ENCODE measurements at regions not wholly inside any gene's neighbourhood (a gene's known extent, or its start where the extent isn't known, plus 50 kb on each side); places are given as distances from the start of the nearest gene placed in this dataset.

DNA sequence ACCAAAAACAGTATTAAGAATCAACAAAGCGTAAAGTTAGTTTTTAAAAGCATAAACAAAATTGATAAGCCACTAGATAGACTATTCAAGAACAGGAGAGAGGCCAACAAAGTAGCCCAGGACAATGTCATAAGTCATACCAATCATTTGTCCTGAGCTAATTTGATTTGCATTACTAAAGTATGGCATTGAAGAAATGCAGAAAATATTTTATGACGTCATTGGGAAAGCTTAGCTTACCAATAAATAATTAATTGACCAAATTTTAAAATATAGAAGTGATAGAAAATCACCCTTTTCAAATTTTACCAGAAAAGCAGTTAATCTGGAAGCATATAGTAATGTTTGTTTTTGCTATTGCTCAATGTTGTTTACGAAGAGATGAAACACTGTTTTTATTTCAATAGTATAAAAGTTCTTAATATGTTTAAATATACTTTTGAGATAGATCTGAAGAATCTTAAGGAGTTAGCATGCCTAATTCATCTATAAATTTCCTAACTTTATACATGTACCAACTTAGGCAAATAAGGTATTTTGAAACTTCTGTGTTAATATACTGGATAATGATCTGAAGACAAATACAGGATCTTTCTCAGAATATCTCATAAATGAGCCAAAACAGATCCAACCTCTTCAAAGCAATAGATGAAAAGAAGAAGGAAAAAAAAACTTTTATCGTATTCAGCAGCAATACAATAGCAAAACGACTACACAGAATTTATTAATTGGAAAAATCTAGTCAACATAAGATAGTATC, 1118.5 kb downstream of the SLC16A7 start:
- H3K9me3 ChIP-seq (ENCODE audit: control insufficient read depth in 4 of 4, low read length in 3 of 4), result no peaks in the 10 kb centered on the region
- H3K27me3 ChIP-seq (ENCODE audit: control insufficient read depth in 4 of 4, insufficient read depth in 4 of 4, low read length in 3 of 4), result no peaks in the 10 kb centered on the region
- H3K9ac ChIP-seq (ENCODE audit: low read depth in 1 of 2, low read length in 2 of 2), result no peak overlapping the region
- TF ChIP-seq RAD21 (IDR thresholded peaks at IDR 0.05) (no peak), FOXA1 (IDR thresholded peaks at IDR 0.05) (no peak), GABPA (IDR thresholded peaks at IDR 0.05 in 1 of 2, conservative IDR thresholded peaks at IDR 0.05 in 1 of 2) (no peak), FOXA2 (IDR thresholded peaks at IDR 0.05) (no peak), SP1 (IDR thresholded peaks at IDR 0.05) (no peak), EGR1 (IDR thresholded peaks at IDR 0.05; ENCODE audit: low read depth in 2 of 2) (no peak), ZBTB33 (IDR thresholded peaks at IDR 0.05) (no peak), HNF4A (conservative IDR thresholded peaks at IDR 0.05) (no peak), TAF1 (conservative IDR thresholded peaks at IDR 0.05) (no peak), RXRA (IDR thresholded peaks at IDR 0.05) (no peak), YY1 (IDR thresholded peaks at IDR 0.05) (no peak), JUND (IDR thresholded peaks at IDR 0.05) (no peak), NR2F2 (IDR thresholded peaks at IDR 0.05) (no peak), HNF4G (IDR thresholded peaks at IDR 0.05) (no peak)
- TF ChIP-seq, protein P1, sequence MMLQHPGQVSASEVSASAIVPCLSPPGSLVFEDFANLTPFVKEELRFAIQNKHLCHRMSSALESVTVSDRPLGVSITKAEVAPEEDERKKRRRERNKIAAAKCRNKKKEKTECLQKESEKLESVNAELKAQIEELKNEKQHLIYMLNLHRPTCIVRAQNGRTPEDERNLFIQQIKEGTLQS (IDR thresholded peaks at IDR 0.05), result no peak
- TF ChIP-seq, protein P2, sequence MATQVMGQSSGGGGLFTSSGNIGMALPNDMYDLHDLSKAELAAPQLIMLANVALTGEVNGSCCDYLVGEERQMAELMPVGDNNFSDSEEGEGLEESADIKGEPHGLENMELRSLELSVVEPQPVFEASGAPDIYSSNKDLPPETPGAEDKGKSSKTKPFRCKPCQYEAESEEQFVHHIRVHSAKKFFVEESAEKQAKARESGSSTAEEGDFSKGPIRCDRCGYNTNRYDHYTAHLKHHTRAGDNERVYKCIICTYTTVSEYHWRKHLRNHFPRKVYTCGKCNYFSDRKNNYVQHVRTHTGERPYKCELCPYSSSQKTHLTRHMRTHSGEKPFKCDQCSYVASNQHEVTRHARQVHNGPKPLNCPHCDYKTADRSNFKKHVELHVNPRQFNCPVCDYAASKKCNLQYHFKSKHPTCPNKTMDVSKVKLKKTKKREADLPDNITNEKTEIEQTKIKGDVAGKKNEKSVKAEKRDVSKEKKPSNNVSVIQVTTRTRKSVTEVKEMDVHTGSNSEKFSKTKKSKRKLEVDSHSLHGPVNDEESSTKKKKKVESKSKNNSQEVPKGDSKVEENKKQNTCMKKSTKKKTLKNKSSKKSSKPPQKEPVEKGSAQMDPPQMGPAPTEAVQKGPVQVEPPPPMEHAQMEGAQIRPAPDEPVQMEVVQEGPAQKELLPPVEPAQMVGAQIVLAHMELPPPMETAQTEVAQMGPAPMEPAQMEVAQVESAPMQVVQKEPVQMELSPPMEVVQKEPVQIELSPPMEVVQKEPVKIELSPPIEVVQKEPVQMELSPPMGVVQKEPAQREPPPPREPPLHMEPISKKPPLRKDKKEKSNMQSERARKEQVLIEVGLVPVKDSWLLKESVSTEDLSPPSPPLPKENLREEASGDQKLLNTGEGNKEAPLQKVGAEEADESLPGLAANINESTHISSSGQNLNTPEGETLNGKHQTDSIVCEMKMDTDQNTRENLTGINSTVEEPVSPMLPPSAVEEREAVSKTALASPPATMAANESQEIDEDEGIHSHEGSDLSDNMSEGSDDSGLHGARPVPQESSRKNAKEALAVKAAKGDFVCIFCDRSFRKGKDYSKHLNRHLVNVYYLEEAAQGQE (IDR thresholded peaks at IDR 0.05), result no peak
- TF ChIP-seq, protein P3, sequence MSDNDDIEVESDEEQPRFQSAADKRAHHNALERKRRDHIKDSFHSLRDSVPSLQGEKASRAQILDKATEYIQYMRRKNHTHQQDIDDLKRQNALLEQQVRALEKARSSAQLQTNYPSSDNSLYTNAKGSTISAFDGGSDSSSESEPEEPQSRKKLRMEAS (IDR thresholded peaks at IDR 0.05), result no peak
- TF ChIP-seq, protein P4, sequence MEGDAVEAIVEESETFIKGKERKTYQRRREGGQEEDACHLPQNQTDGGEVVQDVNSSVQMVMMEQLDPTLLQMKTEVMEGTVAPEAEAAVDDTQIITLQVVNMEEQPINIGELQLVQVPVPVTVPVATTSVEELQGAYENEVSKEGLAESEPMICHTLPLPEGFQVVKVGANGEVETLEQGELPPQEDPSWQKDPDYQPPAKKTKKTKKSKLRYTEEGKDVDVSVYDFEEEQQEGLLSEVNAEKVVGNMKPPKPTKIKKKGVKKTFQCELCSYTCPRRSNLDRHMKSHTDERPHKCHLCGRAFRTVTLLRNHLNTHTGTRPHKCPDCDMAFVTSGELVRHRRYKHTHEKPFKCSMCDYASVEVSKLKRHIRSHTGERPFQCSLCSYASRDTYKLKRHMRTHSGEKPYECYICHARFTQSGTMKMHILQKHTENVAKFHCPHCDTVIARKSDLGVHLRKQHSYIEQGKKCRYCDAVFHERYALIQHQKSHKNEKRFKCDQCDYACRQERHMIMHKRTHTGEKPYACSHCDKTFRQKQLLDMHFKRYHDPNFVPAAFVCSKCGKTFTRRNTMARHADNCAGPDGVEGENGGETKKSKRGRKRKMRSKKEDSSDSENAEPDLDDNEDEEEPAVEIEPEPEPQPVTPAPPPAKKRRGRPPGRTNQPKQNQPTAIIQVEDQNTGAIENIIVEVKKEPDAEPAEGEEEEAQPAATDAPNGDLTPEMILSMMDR (IDR thresholded peaks at IDR 0.05; ENCODE audit: low read depth, low read length, missing input control), result no peak
- no peaks in the 10 kb centered on the region for H3K4me1 ChIP-seq (ENCODE audit: control insufficient read depth in 4 of 4, insufficient read depth in 4 of 4, low read length in 3 of 4)
- no peak for DNase-seq (ENCODE audit: low spot score)
- 70% methylated on average over 5 of the region's 5 CpGs for WGBS
- H3K27ac ChIP-seq (ENCODE audit: low read depth in 1 of 2, low read length in 2 of 2), result no peak overlapping the region
- H3K36me3 ChIP-seq (ENCODE audit: control insufficient read depth in 4 of 4, insufficient read depth in 3 of 4, low read depth in 1 of 4, low read length in 3 of 4), result no peaks in the 10 kb centered on the region
- no peak overlapping the region for H3K4me3 ChIP-seq (ENCODE audit: low read depth in 1 of 3, low read length in 3 of 3)
